MCF 10A (cell line): ENCODE measurements at regions not wholly inside any gene's neighbourhood (a gene's known extent, or its start where the extent isn't known, plus 50 kb on each side); places are given as distances from the start of the nearest gene placed in this dataset.

Experiments used
- BruUV-seq: library from RNA; stranded (reverse); fragments of 400-500 nt; replicated peaks from 2 replicates; lab custom pipeline; 2021; lab: Mats Ljungman, UMichigan
- CTCF ChIA-PET: fragments of 300-600 bp; sonication (Branson Sonifier 250); formaldehyde crosslinking; extraction: SDS; loops from one replicate; lab custom pipeline; 2021; ENCODE audit warnings: antibody characterized with exemption, inconsistent platforms; lab: Yijun Ruan, JAX
- POLR2A ChIA-PET: fragments of 300-600, 350-650 bp; sonication (Branson Sonifier 250); formaldehyde crosslinking; extraction: SDS; loops from one replicate; lab custom pipeline; 2020; ENCODE audit warnings: antibody characterized with exemption, inconsistent platforms; lab: Yijun Ruan, JAX
- DNase-seq: peaks from one replicate; pipeline ENCODE4 v3.0.0-alpha.2; 2018; ENCODE audit not compliant: unreplicated experiment
- H3K27ac Mint-ChIP-seq: one replicate; pipeline ENCODE4 v1.8.0; 2022; ENCODE audit warnings: mild to moderate bottlenecking, low read depth, mixed read lengths; ENCODE audit not compliant: unreplicated experiment
- H3K27me3 Mint-ChIP-seq: one replicate; pipeline ENCODE4 v1.8.0; 2022; ENCODE audit warnings: mixed read lengths; ENCODE audit not compliant: insufficient read depth, unreplicated experiment
- H3K36me3 Mint-ChIP-seq: one replicate; pipeline ENCODE4 v1.8.0; 2022; ENCODE audit warnings: mild to moderate bottlenecking, moderate library complexity, mixed read lengths; ENCODE audit not compliant: insufficient read depth, unreplicated experiment
- H3K4me1 Mint-ChIP-seq: one replicate; pipeline ENCODE4 v1.8.0; 2022; ENCODE audit warnings: mixed read lengths; ENCODE audit not compliant: insufficient read depth, unreplicated experiment
- H3K4me3 Mint-ChIP-seq: one replicate; pipeline ENCODE4 v1.8.0; 2022; ENCODE audit warnings: mild to moderate bottlenecking, moderate library complexity, mixed read lengths; ENCODE audit not compliant: unreplicated experiment
- H3K9me3 Mint-ChIP-seq: one replicate; pipeline ENCODE4 v1.8.0; 2022; ENCODE audit warnings: mixed read lengths; ENCODE audit not compliant: unreplicated experiment
- intact Hi-C: fragments of 100-400 bp; cut with micrococcal nuclease; formaldehyde crosslinking; loops from 2 replicates; pipeline ENCODE4 v1.14.1; 2022
- TF ChIP-seq, protein P1 (sequence below): fragments of 200-600 bp; IDR thresholded peaks from one replicate; pipeline ENCODE4 v1.8.0; 2022; ENCODE audit warnings: antibody characterized with exemption, mild to moderate bottlenecking; ENCODE audit not compliant: unreplicated experiment

DNA sequence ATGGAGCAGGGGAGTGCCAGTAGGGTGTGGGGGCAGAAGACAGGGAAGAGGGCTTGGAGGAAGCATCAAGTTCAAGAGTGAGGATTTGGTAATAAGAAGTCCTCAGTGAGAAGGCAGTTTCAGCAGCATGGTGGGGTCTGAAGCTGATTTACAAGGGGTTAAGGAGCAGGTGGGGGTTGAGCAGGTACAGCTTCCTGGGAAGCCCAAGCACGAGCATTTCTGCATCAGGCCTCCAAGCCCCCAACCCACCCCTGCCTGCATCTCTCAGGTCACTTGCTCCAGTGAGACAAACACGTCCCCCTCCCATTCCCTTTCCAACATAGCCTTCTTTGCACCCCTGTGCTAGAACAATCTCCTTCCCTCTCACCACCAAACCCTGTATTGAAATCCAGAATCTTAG is 574.7 kb downstream of the MATN1 start:
- Mint-ChIP-seq H3K27ac (no peak overlapping the region), H3K36me3 (no peaks in the 10 kb centered on the region), H3K9me3 (peaks cover 8% of the 10 kb centered on the region), H3K4me1 (no peaks in the 10 kb centered on the region), H3K4me3 (no peak overlapping the region), H3K27me3 (peaks cover 55% of the 10 kb centered on the region)
- intact Hi-C loops: no loop called here
- CTCF ChIA-PET: no interaction called here
- DNase-seq: no peak
- POLR2A ChIA-PET: no interaction called here
- no TSS peak for BruUV-seq
- TF ChIP-seq, protein P1, sequence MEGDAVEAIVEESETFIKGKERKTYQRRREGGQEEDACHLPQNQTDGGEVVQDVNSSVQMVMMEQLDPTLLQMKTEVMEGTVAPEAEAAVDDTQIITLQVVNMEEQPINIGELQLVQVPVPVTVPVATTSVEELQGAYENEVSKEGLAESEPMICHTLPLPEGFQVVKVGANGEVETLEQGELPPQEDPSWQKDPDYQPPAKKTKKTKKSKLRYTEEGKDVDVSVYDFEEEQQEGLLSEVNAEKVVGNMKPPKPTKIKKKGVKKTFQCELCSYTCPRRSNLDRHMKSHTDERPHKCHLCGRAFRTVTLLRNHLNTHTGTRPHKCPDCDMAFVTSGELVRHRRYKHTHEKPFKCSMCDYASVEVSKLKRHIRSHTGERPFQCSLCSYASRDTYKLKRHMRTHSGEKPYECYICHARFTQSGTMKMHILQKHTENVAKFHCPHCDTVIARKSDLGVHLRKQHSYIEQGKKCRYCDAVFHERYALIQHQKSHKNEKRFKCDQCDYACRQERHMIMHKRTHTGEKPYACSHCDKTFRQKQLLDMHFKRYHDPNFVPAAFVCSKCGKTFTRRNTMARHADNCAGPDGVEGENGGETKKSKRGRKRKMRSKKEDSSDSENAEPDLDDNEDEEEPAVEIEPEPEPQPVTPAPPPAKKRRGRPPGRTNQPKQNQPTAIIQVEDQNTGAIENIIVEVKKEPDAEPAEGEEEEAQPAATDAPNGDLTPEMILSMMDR: no peak

DNA sequence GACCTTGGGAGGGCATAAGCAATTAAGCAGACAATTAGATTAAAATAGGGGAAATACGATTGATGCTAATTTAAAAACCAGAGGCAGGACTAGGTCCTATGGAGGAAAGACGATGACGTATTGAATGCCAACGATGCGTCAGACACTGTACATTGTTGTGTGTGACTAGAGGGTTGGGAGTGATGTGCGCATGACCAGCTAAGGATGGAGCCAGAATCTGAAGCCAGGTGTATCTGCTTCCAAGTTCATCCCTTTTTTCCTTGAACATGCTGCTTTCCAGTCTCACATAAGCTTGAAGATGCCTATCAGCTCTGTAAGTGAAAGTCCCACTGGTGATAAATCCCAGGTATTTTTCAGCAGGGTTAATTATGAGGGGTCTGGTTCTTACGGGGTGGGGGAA is 576.2 kb downstream of the MATN1 start:
- CTCF ChIA-PET: no interaction called here
- BruUV-seq: no TSS peak
- POLR2A ChIA-PET: no interaction called here
- no peaks in the 10 kb centered on the region for H3K4me1 Mint-ChIP-seq
- TF ChIP-seq, protein P1: no peak
- H3K9me3 Mint-ChIP-seq: peaks cover 8% of the 10 kb centered on the region
- intact Hi-C loops: no loop called here
- H3K36me3 Mint-ChIP-seq: no peaks in the 10 kb centered on the region
- H3K4me3 Mint-ChIP-seq: no peak overlapping the region
- H3K27ac Mint-ChIP-seq: no peak overlapping the region
- no peak for DNase-seq
- H3K27me3 Mint-ChIP-seq: peaks cover 45% of the 10 kb centered on the region

DNA sequence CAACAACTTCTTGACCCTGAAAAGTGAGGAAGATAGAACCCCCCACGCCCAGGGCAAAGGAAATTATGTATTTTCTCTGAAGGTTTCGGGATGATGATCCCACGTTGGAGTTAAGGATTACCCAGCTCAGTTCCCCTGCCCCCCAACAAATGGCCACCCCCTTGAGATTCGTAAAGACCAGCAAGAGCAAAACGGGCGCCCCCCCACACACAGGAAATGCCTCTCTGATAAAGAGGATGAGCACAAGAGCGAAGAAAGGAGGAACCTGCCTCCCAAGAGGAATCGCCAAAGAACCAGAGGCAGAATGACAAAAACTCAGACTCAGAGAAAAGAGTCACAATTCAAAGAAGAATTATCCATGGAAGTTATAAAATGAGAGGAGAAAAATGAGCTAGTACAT is 576.9 kb downstream of the MATN1 start:
- intact Hi-C loops: no loop called here

DNA sequence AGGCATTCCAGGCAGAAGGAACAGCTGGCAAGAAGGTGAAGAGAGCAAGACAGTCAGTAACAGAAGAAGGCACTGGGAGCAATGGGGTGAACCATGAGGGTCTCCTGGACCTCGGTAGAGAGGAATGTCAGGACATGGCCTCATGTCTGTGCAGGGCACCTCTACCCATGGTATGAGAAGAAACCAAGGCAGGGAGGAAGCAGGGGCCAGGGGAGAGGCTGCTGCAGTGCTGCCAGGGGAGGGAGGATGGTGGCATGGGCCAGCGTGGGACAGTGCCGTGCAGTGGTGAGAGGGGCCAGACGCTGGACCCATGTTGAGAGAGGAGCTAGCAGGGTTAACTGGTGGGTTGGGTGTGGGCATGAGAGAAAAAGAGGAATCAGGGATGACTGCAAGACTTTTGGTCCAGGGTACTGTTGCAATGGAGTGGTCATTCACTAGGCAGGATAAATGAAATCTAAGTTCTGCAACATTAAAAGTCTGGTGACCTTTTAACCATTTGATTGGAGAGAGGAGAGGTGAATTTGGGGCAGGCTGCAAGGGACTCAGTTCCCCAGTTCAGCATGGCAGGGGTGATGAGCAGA is 577.6 kb downstream of the MATN1 start:
- DNase-seq: no peak
- Mint-ChIP-seq H3K4me3 (no peak overlapping the region), H3K27me3 (peaks cover 44% of the 10 kb centered on the region), H3K36me3 (no peaks in the 10 kb centered on the region), H3K9me3 (peaks cover 8% of the 10 kb centered on the region), H3K4me1 (no peaks in the 10 kb centered on the region), H3K27ac (no peak overlapping the region)
- TF ChIP-seq, protein P1: no peak
- intact Hi-C loops: no loop called here
- POLR2A ChIA-PET: no interaction called here
- CTCF ChIA-PET: no interaction called here
- no TSS peak for BruUV-seq

More for the DNA sequence above, 576.9 kb downstream of the MATN1 start:
- CTCF ChIA-PET: no interaction called here
- Mint-ChIP-seq H3K4me1 (no peaks in the 10 kb centered on the region), H3K27ac (no peak overlapping the region), H3K4me3 (no peak overlapping the region), H3K36me3 (no peaks in the 10 kb centered on the region), H3K9me3 (peaks cover 8% of the 10 kb centered on the region), H3K27me3 (peaks cover 44% of the 10 kb centered on the region)
- POLR2A ChIA-PET: no interaction called here
- no TSS peak for BruUV-seq
- no peak for DNase-seq
- TF ChIP-seq, protein P1: no peak
